ENCODE measurements at regions not wholly inside any gene's neighbourhood (a gene's known extent, or its start where the extent isn't known, plus 50 kb on each side); places are given as distances from the start of the nearest gene placed in this dataset.

- H3K36me3 ChIP-seq, result no peaks in the 10 kb centered on the region
- no peaks in the 10 kb centered on the region for H3K9me3 ChIP-seq
- no peak overlapping the region for H3K4me2 ChIP-seq
- H3K27ac ChIP-seq, result no peak overlapping the region
- no peaks in the 10 kb centered on the region for H4K20me1 ChIP-seq
- no peaks in the 10 kb centered on the region for H3K4me1 ChIP-seq
- H3K27me3 ChIP-seq, result no peaks in the 10 kb centered on the region
- TF ChIP-seq Cebpa-rat (IDR thresholded peaks at IDR 0.05), result no peak
- H3K9ac ChIP-seq, result no peak overlapping the region
- no peak overlapping the region for H3K4me3 ChIP-seq
Measured at GRCh38 chr17:70552982-70553334, 383.6 kb downstream of the KCNJ2 start.

GRCh38 chr17:70555723-70556122, 386.4 kb downstream of the KCNJ2 start:
- no peak overlapping the region for H3K9ac ChIP-seq
- H3K4me1 ChIP-seq, result no peaks in the 10 kb centered on the region
- H3K9me3 ChIP-seq, result no peaks in the 10 kb centered on the region

GRCh38 chr17:70558821-70559220, 389.5 kb downstream of the KCNJ2 start:
- Histone ChIP-seq H3K4me3 (no peak overlapping the region), H3K9me3 (no peaks in the 10 kb centered on the region), H3K27ac (no peak overlapping the region), H4K20me1 (no peaks in the 10 kb centered on the region), H3K4me2 (no peak overlapping the region), H3K4me1 (no peaks in the 10 kb centered on the region), H3K27me3 (no peaks in the 10 kb centered on the region), H3K9ac (no peak overlapping the region), H3K36me3 (no peaks in the 10 kb centered on the region)
- no peak for TF ChIP-seq Cebpa-rat (IDR thresholded peaks at IDR 0.05)

More at GRCh38 chr17:70555723-70556122, 386.4 kb downstream of the KCNJ2 start:
- Histone ChIP-seq H3K4me3 (no peak overlapping the region), H3K4me2 (no peak overlapping the region), H3K27ac (no peak overlapping the region), H3K27me3 (no peaks in the 10 kb centered on the region), H3K36me3 (no peaks in the 10 kb centered on the region), H4K20me1 (no peaks in the 10 kb centered on the region)
- TF ChIP-seq Cebpa-rat (IDR thresholded peaks at IDR 0.05), result no peak

- H3K4me3 ChIP-seq, result no peak overlapping the region
Measured at GRCh38 chr17:70560471-70560870, 391.1 kb downstream of the KCNJ2 start.

GRCh38 chr17:70562137-70562536, 392.8 kb downstream of the KCNJ2 start:
- no peaks in the 10 kb centered on the region for H3K4me1 ChIP-seq
- no peak overlapping the region for H3K4me3 ChIP-seq
- H3K27ac ChIP-seq, result no peak overlapping the region
- H3K9me3 ChIP-seq, result no peaks in the 10 kb centered on the region
- H3K27me3 ChIP-seq, result no peaks in the 10 kb centered on the region
- no peak overlapping the region for H3K9ac ChIP-seq
- H3K36me3 ChIP-seq, result no peaks in the 10 kb centered on the region
- TF ChIP-seq Cebpa-rat (IDR thresholded peaks at IDR 0.05), result no peak
- no peaks in the 10 kb centered on the region for H4K20me1 ChIP-seq
- no peak overlapping the region for H3K4me2 ChIP-seq

More at GRCh38 chr17:70560471-70560870, 391.1 kb downstream of the KCNJ2 start:
- no peaks in the 10 kb centered on the region for H3K4me1 ChIP-seq
- H3K9ac ChIP-seq, result no peak overlapping the region
- no peaks in the 10 kb centered on the region for H3K9me3 ChIP-seq
- no peak overlapping the region for H3K4me2 ChIP-seq
- no peaks in the 10 kb centered on the region for H3K36me3 ChIP-seq
- no peaks in the 10 kb centered on the region for H4K20me1 ChIP-seq
- H3K27ac ChIP-seq, result no peak overlapping the region
- TF ChIP-seq Cebpa-rat (IDR thresholded peaks at IDR 0.05), result no peak
- H3K27me3 ChIP-seq, result no peaks in the 10 kb centered on the region

GRCh38 chr17:70563281-70563820, 394.0 kb downstream of the KCNJ2 start:
- H3K9ac ChIP-seq, result no peak overlapping the region
- no peaks in the 10 kb centered on the region for H3K9me3 ChIP-seq
- H3K4me3 ChIP-seq, result no peak overlapping the region
- H3K36me3 ChIP-seq, result no peaks in the 10 kb centered on the region
- no peak overlapping the region for H3K27ac ChIP-seq
- H3K4me1 ChIP-seq, result no peaks in the 10 kb centered on the region
- no peak overlapping the region for H3K4me2 ChIP-seq
- no peaks in the 10 kb centered on the region for H4K20me1 ChIP-seq
- H3K27me3 ChIP-seq, result no peaks in the 10 kb centered on the region
- no peak for TF ChIP-seq Cebpa-rat (IDR thresholded peaks at IDR 0.05)

GRCh38 chr17:70564006-70564620, 394.8 kb downstream of the KCNJ2 start:
- H3K27ac ChIP-seq, result no peak overlapping the region
- no peaks in the 10 kb centered on the region for H3K9me3 ChIP-seq
- H3K27me3 ChIP-seq, result no peaks in the 10 kb centered on the region
- no peaks in the 10 kb centered on the region for H4K20me1 ChIP-seq
- no peaks in the 10 kb centered on the region for H3K4me1 ChIP-seq
- no peak for TF ChIP-seq Cebpa-rat (IDR thresholded peaks at IDR 0.05)
- H3K4me3 ChIP-seq, result no peak overlapping the region
- no peak overlapping the region for H3K9ac ChIP-seq
- no peak overlapping the region for H3K4me2 ChIP-seq
- H3K36me3 ChIP-seq, result no peaks in the 10 kb centered on the region

- H4K20me1 ChIP-seq, result no peaks in the 10 kb centered on the region
- no peaks in the 10 kb centered on the region for H3K36me3 ChIP-seq
- TF ChIP-seq Cebpa-rat (IDR thresholded peaks at IDR 0.05), result no peak
- H3K4me3 ChIP-seq, result no peak overlapping the region
- H3K27me3 ChIP-seq, result no peaks in the 10 kb centered on the region
- no peaks in the 10 kb centered on the region for H3K4me1 ChIP-seq
- no peak overlapping the region for H3K4me2 ChIP-seq
- no peaks in the 10 kb centered on the region for H3K9me3 ChIP-seq
- H3K9ac ChIP-seq, result no peak overlapping the region
- no peak overlapping the region for H3K27ac ChIP-seq
Measured at GRCh38 chr17:70569128-70569527, 399.8 kb downstream of the KCNJ2 start.

GRCh38 chr17:70577456-70577855, 408.1 kb downstream of the KCNJ2 start:
- Histone ChIP-seq H3K36me3 (no peaks in the 10 kb centered on the region), H3K27me3 (no peaks in the 10 kb centered on the region), H3K9ac (no peak overlapping the region), H3K4me3 (no peak overlapping the region), H4K20me1 (no peaks in the 10 kb centered on the region), H3K27ac (no peak overlapping the region), H3K4me2 (no peak overlapping the region), H3K4me1 (no peaks in the 10 kb centered on the region), H3K9me3 (peaks cover 11% of the 10 kb centered on the region)
- TF ChIP-seq Cebpa-rat (IDR thresholded peaks at IDR 0.05), result no peak

GRCh38 chr17:70581459-70581858, 412.1 kb downstream of the KCNJ2 start:
- H3K27me3 ChIP-seq, result no peaks in the 10 kb centered on the region

GRCh38 chr17:70582777-70583176, 413.4 kb downstream of the KCNJ2 start:
- no peaks in the 10 kb centered on the region for H4K20me1 ChIP-seq
- no peaks in the 10 kb centered on the region for H3K27me3 ChIP-seq
- no peaks in the 10 kb centered on the region for H3K36me3 ChIP-seq
- peaks cover 15% of the 10 kb centered on the region for H3K9me3 ChIP-seq
- no peaks in the 10 kb centered on the region for H3K4me1 ChIP-seq
- no peak overlapping the region for H3K9ac ChIP-seq
- H3K4me2 ChIP-seq, result no peak overlapping the region
- no peak overlapping the region for H3K4me3 ChIP-seq
- no peak for TF ChIP-seq Cebpa-rat (IDR thresholded peaks at IDR 0.05)
- H3K27ac ChIP-seq, result no peak overlapping the region

More at GRCh38 chr17:70581459-70581858, 412.1 kb downstream of the KCNJ2 start:
- no peak overlapping the region for H3K4me2 ChIP-seq
- no peaks in the 10 kb centered on the region for H4K20me1 ChIP-seq
- no peak overlapping the region for H3K27ac ChIP-seq
- peaks cover 21% of the 10 kb centered on the region for H3K9me3 ChIP-seq
- no peak overlapping the region for H3K4me3 ChIP-seq
- no peaks in the 10 kb centered on the region for H3K4me1 ChIP-seq
- H3K9ac ChIP-seq, result no peak overlapping the region
- TF ChIP-seq Cebpa-rat (IDR thresholded peaks at IDR 0.05), result no peak
- no peaks in the 10 kb centered on the region for H3K36me3 ChIP-seq
